ENCODE measurements at regions not wholly inside any gene's neighbourhood (a gene's known extent, or its start where the extent isn't known, plus 50 kb on each side); places are given as distances from the start of the nearest gene placed in this dataset.
"Not testable (repeated sequence)": the region's sequence is repeated elsewhere in the genome, so short reads cannot be mapped to it uniquely, and the experiment has no call there.

DNA sequence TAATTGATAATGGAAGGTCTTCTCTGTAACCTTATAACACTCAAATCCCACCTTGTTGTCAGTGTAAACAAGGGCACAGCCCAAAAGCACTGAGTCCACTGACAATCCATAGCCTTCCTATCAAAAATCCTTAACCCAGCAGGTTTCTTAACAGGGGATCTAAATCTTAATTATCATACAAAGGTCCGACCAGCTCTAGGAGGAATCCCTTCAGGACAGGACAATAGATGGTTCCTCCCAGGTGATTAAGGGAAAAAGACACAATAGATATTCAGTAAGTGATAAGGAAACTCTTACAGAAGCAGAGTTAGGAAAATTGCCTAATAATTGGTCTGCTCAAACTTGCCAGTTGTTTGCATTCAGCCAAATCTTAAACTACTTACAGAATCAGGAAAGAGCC is 951.9 kb upstream of the CTNND2 start:
- DNase-seq = not testable (repeated sequence)

DNA sequence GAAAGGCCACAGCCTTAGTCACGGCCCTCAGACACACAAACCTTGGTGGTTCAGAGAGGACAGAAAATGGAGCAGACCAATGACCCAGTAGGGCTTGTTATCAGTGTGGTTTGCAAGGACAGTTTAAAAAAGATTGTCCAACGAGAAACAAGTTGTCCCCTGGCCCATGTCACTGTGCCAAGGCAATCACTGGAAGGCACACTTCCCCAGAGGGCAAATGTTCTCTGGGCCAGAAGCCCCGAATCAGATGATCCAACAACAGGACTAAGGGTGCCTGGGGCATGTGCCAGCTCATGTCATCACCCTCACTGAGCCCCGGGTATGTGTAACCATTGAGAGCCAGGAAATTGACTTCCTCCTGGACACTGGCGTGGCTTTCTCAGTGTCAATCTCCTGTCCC is 950.1 kb upstream of the CTNND2 start:
- peak in 1 of 2 experiments; percentile 19 for DNase-seq

DNA sequence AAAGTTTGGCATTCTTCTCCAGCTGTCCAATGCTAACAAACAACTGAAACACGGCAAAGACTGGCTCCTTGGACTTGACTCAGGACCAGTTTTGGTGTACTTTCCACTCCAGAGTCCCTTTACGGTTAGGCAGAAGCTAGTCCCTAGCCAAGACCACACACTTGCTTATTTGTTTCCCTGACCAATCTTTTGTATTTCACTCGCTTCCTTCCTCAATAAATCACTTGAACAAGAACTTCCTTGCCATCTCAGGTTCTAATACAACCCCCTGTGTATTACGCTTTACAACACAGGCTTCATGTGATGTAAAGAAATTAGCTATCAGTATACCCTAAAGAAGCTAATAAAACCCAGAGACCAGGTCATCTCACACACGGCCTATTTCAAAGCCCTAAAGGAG is 947.5 kb upstream of the CTNND2 start:
- no peak for DNase-seq

DNA sequence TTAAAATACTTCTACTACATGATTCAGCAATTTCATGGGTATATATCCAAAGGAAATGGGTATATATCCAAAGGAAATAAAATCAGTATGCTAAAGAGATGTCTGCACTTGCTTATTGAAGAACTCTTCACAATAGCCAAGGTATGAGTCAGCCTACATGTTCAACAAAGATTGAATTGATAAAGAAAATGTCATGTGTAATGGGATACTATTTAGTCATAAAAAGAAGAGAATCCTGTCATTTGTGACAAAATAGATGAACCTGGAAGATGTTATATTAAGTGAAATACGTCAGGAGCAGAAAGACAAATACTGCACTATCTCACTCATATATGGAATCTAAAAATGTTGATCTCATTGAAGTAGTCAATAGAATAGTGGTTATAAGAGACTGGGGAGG is 944.5 kb upstream of the CTNND2 start:
- DNase-seq = no peak

DNA sequence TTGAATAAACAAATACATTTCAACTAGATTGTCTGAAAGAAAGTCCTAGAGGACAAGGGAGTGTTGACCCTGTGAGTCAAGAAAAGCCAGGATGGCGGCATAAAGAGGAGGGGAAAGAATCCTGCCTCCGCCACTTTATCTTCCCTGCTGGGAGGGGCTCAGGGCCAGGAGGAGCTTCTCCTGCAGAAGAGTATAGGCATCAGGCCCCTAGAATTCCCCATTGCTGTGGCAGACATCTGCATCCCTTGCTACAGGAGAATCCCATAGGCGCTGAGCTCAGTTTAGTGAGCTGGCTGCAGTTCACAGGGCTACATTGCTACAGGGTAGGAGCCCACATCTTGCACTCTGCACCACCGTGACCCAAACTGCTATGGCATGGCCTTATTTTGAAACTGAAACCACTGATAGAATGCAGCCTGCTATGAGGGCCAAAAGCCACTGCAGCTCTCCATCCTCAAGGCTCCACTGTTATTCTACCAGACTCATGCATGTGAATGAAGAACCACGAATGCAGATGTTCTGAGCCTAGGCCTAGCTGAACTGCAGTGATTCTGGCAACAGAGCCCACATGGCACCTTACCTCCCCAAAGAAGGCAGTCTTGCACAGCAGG is 941.4 kb upstream of the CTNND2 start:
- DNase-seq = no peak

DNA sequence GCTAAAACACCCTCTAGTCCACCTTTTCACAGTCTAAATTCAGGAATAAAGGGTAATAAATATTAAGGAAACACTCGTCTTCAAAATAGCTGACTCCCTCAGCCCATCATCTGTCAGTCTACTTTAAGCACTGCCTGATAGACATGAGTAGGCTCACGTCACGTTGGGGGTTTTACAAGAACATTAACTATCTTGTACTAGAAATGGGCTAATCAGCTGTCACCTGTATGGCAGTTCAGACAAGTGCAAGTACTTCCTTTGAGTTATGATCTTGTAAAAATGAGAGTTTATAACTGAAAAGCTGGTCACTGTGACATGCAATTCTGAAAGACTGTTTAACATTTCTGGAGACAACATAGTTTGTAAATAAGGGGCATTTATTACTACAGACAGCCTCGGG is 936.7 kb upstream of the CTNND2 start:
- DNase-seq = no peak

DNA sequence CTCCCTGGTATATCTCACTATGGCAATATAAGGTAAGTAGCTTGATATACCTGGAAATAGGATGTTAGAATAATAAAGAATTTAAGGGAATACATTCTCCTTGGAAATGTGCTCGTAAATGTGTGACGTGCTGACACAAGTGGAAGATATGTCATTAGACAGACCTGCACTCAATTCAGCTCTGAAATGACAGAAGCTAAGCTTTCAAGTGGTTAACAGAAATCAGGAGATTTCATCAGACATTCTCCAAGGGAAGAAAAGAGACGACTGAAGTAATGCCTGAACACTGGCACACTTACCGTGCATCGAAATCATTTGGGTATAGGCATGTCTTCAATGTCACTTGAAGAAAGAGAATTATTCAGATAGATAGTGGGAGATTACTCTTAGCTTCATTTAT is 933.3 kb upstream of the CTNND2 start:
- no peak for DNase-seq

DNA sequence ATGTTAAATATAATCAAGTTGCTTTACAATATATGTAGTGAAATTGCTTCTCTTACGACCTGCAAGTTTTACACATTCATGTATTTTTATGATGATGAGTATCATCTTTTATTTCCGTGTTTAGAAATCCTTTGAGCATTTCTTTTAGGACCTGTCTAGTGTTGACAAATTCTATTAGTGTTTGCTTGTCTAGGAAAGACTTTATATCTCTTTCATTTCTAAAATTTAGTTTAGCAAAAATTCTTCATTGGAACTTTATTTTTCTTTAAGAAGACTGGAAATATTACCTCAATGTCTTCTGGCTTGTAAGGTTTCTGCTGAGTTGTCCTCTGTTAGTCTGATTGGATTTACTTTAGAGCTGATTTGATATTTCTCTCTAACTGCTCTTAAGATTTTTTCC is 920.9 kb upstream of the CTNND2 start:
- no peak for DNase-seq

DNA sequence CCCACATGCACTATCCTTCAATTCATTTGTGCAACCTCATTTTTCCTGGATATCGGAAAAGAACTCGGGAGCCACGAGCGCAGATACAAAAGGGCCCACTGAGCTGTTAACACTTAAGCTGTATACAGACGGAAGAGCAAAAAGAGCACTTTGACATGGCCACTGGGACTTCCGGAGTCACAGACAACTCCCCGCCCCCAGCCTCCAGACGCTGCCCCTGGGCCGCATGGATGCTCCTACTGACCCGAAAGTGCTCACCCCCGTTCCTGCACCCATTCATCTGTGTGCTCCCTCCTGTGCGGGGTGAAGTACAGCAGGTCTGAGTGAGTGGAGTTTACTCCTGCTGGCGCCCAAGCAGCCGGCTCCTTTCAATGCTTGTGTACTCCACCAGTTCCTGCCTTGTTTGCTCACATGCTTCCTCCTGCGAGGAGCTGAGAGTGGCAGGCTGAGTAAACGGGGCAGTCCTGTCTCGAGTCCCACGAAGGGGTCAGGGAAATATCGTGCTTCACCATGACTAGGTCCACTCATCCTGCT is 901.0 kb upstream of the CTNND2 start:
- DNase-seq = no peak

DNA sequence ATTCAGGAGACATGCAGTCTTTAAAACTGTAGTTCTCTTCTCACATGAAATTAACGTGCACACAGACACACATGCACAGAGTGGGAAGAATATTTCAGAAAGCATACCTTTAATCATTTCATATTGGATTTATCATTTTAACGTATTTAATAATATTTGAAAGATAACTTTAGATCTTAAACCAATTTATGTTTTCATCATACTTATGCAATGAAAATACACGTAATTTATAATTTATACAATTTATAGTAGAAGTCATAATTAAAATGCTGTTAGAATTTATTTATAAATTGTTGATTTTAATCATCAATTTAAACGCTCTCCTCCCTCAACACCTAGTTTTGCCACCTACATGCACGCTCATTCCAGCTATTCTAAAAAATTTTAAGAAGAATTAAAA is 894.9 kb upstream of the CTNND2 start:
- DNase-seq = no peak

DNA sequence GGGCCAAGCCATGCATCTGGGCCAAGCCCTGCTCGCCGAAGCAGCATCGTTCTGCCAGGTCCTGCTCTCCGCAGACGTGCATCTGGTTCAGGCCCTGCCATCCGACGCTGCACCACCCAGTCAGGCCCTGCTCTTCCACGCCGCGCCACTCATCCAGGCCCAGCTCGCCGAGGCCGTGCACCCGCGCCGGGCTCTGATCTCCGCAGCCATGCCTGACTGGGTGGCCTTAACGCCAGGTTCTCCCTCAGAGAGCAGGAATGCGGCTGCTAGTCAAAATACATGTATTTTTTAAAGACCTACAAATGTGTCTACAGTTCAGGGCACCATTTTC is 891.1 kb upstream of the CTNND2 start:
- DNase-seq = no peak

DNA sequence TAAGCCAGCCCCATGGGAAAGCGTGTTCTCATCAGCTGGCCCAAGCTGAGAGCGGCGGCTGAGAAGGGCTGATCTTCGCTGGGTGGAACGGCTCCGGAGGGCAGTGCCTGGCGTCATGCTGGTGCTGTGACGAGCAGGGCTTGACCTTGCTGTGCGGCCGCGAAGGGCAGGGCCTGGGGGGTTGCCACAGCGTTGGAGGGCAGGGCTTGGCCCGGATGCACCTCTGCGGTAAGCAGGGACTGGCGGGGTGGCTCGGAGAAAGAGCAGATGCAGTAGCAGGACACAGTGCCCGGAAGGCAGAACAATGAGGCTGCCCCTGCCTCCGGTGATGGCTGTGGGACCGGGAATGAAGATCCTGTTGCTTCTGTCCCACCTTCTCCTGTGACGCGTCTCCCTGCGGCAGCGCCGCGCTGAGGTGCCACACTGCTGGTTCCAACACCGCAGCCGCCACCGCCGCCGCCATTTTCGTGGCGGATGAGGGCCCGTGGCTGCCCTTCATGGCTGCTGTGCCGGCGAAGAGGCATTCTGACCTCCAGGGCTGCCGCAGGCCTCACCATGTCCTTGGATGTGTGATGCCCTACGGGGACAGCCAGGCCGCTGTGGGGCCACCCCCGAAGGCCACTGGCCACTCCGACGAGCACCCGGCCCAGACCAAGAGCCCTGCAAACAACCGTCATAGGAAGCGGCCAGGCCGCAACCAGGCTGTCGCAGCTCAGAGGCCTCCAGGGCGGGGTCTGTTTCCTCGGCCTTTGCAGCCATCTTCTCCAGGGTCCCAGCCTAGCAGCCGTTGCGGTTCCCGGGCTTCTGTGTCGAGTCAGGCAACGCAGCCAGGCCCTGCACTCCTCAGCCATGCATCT is 890.5 kb upstream of the CTNND2 start:
- DNase-seq = no peak

DNA sequence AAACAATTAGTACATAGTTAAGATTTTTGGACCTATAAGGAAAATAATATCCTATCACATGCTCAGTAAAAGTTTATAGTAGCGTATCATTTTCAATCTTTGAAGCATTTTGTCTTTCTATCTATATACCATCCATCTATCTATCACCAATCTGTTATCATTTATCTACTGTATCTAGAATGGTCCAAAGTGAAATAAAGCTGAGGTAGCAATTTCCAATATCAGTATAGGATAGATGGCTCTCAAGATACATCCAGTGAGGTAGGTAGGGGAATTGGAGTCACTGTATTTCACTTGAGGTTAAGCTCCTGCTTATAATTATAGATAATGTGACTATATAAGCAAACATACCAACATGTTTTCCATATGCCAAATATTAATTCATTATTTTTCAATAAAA is 889.1 kb upstream of the CTNND2 start:
- no peak for DNase-seq

DNA sequence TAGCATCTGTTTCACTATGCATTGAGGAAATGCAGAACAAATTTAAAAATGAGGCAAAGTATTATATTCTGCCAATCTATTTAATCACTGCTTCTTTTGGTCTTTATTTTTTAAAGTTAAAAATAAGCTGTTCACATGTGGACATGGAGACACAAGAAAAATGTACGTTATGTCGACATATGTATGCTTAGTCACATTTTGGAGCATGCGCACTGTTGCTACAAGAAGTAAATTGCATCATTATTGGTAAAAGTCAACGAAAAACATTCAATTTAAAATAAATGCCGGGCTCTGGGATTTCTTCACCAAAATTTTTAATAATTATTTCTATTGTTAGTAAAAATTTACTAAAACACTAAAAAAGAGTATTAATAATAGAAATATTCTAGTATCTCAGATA is 876.3 kb upstream of the CTNND2 start:
- DNase-seq = no peak

DNA sequence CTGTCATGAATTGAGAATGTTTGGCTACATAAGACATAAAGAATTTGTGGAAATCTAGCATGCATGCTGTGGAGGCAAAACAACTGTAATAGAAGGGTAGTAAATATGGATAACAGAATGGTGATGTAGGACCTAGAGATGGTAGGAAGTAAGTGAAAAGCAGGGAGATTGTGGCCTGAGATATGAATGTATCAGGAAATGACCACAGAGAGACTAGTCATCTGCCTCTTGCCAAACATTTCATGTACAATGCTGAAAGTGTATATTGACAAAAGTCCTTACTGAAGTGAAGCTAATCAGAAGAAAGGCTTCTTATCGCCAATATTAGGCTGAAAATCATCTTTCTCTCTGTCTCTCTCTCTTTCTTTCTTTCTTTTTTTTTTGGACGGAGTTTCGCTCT is 873.1 kb upstream of the CTNND2 start:
- DNase-seq = no peak

DNA sequence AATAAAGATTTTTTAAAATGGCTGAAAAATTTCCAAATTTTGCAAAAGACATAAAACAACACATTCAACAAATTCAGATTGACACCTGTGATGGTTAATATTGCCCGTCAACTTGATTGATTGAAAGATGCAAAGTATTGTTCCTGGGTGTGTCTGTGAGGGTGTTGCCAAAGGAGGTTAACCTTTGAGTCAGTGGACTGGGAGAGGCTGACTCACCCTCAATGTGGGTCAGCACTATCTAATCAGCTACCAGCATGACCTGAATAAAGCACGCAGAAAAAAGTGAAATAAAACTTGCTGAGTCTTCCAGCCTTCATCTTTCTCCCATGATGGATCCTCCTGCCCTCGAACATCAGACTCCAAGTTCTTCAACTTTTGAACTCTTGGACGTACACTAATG is 868.0 kb upstream of the CTNND2 start:
- DNase-seq = no peak

DNA sequence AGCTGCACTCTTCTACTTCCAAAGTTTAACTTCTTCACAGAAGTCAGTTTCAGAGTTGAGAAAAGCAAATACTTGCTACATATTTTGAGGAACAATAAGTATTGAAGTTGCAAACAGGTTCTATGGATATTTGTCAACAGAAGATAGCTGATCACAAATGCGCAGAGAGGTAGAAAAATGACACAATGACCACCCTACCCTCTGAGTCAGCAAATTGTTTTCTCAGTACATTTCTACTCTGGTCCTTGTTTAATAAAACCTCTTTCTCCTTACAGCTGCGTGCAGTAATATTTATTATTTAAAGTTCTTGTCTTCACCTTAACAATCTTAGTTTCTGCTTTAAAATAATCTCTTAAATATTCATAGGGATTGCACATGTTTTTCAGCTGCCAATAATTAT is 855.1 kb upstream of the CTNND2 start:
- no peak for DNase-seq

DNA sequence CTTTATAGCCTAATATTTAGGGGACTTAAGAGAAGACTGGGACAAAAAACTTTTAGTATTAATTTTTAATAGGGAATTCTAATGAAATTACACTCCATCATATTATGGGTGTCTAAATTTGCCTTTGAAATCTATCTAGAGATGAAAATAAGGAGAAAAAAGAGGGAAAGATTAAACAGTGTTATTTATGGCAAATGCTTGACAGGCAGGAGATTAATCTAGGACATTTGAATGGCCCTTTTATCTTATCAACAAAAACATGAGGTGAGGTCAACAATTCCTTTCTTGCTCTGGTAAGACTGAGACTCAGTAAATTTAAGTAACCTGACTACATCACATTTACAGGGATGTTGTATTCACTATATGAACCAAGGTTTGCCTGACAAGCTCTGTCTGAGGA is 852.8 kb upstream of the CTNND2 start:
- DNase-seq = no peak

DNA sequence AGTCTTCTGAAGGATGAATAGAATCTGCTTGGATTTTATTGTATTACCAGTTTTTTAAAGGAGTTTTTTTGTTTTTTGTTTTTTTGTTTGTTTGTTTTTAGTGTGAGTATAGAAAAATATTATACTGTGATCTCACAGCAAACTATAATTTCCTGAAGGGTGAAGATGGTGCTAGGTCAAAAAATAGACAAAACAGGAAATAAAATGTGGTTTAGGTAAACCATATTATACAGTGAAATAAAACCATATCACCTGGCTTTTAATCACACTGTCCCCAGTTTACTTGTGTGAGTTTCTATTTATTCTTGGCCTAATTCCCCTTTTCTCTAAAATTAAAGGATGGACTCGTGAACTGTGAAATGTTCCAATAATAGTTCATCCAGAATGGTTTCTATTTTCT is 841.3 kb upstream of the CTNND2 start:
- no peak for DNase-seq

DNA sequence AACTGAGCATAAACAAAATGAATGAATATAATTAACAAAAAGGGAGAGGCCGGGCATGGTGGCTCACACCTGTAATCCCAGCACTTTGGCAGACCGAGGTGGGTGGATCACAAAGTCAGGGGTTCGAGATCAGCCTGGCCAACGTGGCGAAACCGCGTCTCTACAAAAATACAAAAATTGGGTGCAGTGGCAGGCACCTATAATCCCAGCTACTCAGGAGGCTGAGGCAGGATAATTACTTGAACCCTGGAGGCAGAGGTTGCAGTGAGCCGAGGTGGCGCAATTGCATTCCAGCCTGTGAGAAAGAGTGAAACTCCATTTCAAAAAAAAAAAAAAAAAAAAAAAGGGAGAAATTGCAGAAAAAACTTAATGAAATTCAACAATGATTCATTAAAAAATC is 839.3 kb upstream of the CTNND2 start:
- no peak for DNase-seq

DNA sequence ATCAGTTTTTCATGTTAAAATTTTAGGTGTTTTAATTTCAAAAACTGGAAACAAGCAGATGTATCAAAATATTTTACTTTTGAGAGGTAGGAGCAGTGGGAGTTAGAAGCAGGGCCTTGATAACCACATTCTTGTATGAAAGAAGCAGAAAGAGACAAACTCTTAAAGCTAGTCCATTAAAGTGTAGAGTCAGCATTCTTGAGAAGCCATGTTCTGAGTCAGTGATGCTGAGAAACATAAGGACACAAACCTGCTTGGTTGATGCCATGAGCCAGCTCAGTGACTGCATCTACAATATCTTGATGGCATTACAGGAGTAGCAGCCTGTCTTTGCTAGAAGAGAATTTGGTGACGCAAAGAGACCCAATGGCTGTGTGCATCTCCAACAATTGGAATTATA is 826.1 kb upstream of the CTNND2 start:
- DNase-seq = no peak

DNA sequence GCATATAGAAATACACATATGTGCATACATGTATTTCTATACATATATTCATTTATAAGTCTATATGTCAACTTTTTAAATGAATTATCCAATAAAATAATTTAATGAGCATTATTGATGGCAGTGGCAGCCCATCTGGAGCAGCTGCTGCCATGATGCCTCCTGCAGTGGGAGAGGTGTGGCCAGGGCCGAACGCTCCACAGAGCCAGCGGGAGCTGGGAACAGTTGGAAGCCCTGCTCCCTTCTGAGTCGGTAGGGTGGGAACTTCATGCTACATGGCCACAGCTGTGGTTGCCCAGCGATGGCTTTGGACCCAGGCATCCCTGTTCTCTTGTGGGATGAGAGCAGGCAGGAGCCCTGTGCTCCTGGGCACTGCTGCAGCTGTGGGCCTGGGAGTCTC is 812.4 kb upstream of the CTNND2 start:
- DNase-seq = no peak

DNA sequence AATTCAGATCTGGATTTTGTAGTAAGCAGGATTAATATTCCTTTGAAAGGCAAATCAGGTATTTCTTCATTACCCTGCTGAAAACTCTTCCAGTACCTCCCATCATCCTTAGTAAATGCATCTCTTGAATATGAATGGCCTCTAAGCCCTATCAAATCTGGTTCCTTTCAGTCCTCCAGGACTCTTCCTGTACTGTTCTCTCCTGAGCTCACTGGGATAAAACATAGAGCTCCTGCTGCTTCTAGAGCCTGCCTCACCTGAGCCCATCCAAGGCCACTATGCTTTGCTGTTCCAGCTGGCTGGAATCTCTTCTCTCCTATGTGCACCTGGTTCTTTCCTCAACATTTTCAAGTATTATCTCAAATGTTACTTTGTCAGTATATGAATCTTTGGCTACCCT is 803.3 kb upstream of the CTNND2 start:
- no peak for DNase-seq

DNA sequence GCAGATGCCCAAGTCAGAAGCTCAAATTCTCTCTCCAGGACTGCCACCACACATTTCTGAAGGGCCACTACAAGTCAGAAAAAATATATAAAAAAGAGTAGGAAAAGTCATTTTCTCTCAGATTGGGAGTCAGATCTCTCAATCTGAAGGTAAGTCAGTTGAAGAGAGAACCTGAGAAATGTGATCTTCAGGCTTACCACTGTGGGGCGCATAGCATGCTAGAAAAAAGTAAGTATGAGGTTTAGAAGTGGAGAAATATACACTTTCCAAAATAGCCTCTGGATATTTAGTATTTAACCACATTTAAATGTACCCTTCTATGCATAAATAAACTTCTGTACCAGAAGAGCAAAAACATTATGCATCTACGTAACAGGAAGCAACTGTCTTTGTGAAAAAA is 800.7 kb upstream of the CTNND2 start:
- DNase-seq = no peak

DNA sequence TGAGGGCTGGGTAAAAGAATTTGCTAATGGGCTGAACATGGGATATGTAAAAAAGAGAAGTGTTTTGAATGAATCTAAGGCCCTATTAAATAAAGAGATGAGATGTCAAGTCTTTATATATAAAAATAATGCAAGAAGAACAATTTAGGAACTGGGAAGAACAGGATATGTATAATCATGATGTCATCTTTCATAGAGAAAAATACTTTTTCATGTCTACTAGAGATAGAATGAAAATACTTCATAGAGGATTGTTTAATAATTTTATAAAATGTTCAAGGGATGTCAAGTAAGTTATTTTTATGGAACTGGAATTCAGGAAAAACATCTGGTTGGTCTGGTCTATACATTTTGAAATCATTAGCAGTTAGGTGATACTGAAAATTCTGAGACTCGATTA is 799.0 kb upstream of the CTNND2 start:
- no peak for DNase-seq

All from NCI-H446 (cell line).